Uterus (tissue), 2 donors: ENCODE measurements at regions not wholly inside any gene's neighbourhood (a gene's known extent, or its start where the extent isn't known, plus 50 kb on each side); places are given as distances from the start of the nearest gene placed in this dataset.

Experiments
- POLR2A ChIP-seq, 2 donors: fragments of 450-650 bp; IDR thresholded peaks; one replicate each; pipeline ENCODE4 v1.6.1; 2016; ENCODE audit warnings: antibody characterized with exemption in 2 of 2, mild to moderate bottlenecking in 1 of 2, moderate library complexity in 1 of 2
- TF ChIP-seq, protein P1 (sequence below), 4 experiments: fragments of 200-600 bp in 2 of 4; fragments of 450-650 bp in 2 of 4; sonication (generic) in 2 of 4; IDR thresholded peaks; one replicate each; pipeline ENCODE4 v1.5.1; 2016 to 2019; ENCODE audit warnings: antibody characterized with exemption in 4 of 4, mild to moderate bottlenecking in 2 of 4, moderate library complexity in 1 of 4

DNA sequence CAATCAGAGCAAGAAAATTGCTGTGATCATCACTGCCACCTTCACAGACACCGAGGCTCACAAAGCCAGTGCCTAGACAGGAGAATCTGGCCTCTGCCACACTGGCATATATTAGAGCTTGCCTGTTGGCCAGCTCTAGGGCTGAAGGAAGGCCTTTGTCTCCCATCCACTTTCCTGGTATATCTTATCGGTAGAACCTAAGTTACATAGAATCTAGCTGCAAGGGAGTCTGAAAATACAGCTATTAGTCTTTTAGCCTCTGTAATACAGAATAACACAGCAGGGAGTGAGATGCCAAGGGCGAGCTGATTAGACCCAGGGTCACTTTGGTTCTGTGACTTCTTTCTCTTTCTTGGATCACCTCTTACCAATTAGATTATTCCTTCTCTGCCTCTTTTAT is 154.9 kb upstream of the KL start:
- TF ChIP-seq, protein P1, sequence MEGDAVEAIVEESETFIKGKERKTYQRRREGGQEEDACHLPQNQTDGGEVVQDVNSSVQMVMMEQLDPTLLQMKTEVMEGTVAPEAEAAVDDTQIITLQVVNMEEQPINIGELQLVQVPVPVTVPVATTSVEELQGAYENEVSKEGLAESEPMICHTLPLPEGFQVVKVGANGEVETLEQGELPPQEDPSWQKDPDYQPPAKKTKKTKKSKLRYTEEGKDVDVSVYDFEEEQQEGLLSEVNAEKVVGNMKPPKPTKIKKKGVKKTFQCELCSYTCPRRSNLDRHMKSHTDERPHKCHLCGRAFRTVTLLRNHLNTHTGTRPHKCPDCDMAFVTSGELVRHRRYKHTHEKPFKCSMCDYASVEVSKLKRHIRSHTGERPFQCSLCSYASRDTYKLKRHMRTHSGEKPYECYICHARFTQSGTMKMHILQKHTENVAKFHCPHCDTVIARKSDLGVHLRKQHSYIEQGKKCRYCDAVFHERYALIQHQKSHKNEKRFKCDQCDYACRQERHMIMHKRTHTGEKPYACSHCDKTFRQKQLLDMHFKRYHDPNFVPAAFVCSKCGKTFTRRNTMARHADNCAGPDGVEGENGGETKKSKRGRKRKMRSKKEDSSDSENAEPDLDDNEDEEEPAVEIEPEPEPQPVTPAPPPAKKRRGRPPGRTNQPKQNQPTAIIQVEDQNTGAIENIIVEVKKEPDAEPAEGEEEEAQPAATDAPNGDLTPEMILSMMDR (IDR thresholded peaks at IDR 0.05): no peak
- TF ChIP-seq POLR2A (IDR thresholded peaks at IDR 0.05): no peak
